K562 (cell line): ENCODE measurements at regions not wholly inside any gene's neighbourhood (a gene's known extent, or its start where the extent isn't known, plus 50 kb on each side); places are given as distances from the start of the nearest gene placed in this dataset.
"Not testable (repeated sequence)": the region's sequence is repeated elsewhere in the genome, so short reads cannot be mapped to it uniquely, and the experiment has no call there.

Source experiments
- ATAC-seq: fragments of 200-7000 bp; cut with Tn5 transposase; 3 replicates; pipeline ENCODE4 v1.9.1; 2020; ENCODE audit warnings: moderate library complexity
- BruUV-seq: library from RNA; stranded (reverse); fragments of 400-500 nt; replicated peaks from 2 replicates; lab custom pipeline; 2021; lab: Mats Ljungman, UMichigan
- CTCF ChIA-PET: fragments of 300-600 bp; formaldehyde crosslinking; extraction: SDS; loops from one replicate; lab custom pipeline; 2021; ENCODE audit warnings: low intra/inter-chr PET ratio; lab: Yijun Ruan, JAX
- POLR2A ChIA-PET: fragments of 300-600, 350-650 bp; sonication (Branson Sonifier 250); formaldehyde crosslinking; extraction: SDS; loops from one replicate; lab custom pipeline; 2021; ENCODE audit warnings: antibody characterized with exemption, inconsistent platforms; lab: Yijun Ruan, JAX
- DNase-seq, 4 experiments: peaks; one replicate each; pipeline versions ENCODE4 v3.0.0 to v3.0.0-alpha.2; 2011 to 2018; ENCODE audit warnings: low spot score in 3 of 4, mixed read lengths in 3 of 4; ENCODE audit errors: extremely low read depth in 1 of 4
- FAIRE-seq: peaks from 2 replicates; lab custom pipeline; 2011; peaks lifted over from hg19 to GRCh38; lab: Jason Lieb, UNC
- H2AFZ ChIP-seq: 2 replicates; pipeline ENCODE4 v1.6.0; 2011; ENCODE audit warnings: low read depth, low read length, control low read depth, inconsistent platforms
- H3K27ac ChIP-seq: fragments of 200-600 bp; 3 replicates; pipeline ENCODE4 v1.8.0; 2011; ENCODE audit warnings: low read depth, mild to moderate bottlenecking, control low read depth, inconsistent platforms, low read length, moderate library complexity, mixed read lengths; ENCODE audit errors: extremely low read depth
- H3K27me3 ChIP-seq, 2 experiments: fragments of 300-600 bp in 1 of 2; 2 replicates in 1 of 2; 3 replicates in 1 of 2; pipeline versions ENCODE4 v1.6.0 to v1.8.0; 2011; ENCODE audit warnings: inconsistent platforms in 2 of 2, low read length in 2 of 2, mild to moderate bottlenecking in 1 of 2, mixed read lengths in 1 of 2, moderate library complexity in 1 of 2; ENCODE audit not compliant: control insufficient read depth in 2 of 2, insufficient read depth in 2 of 2
- H3K36me3 ChIP-seq: fragments of 300-600 bp; 3 replicates; pipeline ENCODE4 v1.8.0; 2011; ENCODE audit warnings: mild to moderate bottlenecking, low read length, inconsistent platforms; ENCODE audit not compliant: control insufficient read depth, insufficient read depth
- H3K4me1 ChIP-seq, 2 experiments: fragments of 200-600 bp in 1 of 2; replicated peaks in 1 of 2; 2 replicates in 1 of 2; 3 replicates in 1 of 2; pipeline versions ENCODE4 v1.5.1 to v1.8.0; 2011; ENCODE audit warnings: inconsistent platforms in 2 of 2, low read length in 2 of 2, mild to moderate bottlenecking in 1 of 2, mixed read lengths in 1 of 2, moderate library complexity in 1 of 2; ENCODE audit not compliant: control insufficient read depth in 2 of 2, insufficient read depth in 2 of 2
- H3K4me2 ChIP-seq: 2 replicates; pipeline ENCODE4 v1.6.1; 2011; ENCODE audit warnings: low read length, control low read depth, inconsistent platforms, mixed read lengths; ENCODE audit not compliant: insufficient read depth
- H3K4me3 ChIP-seq: fragments of 200-600 bp; sonication (generic), shearing (Covaris generic); 2 replicates; pipeline ENCODE4 v1.5.1; 2016; ENCODE audit warnings: control low read depth, inconsistent platforms
- H3K79me2 ChIP-seq: fragments of 200-600 bp; 3 replicates; pipeline ENCODE4 v1.8.0; 2011; ENCODE audit warnings: low read length, inconsistent platforms; ENCODE audit not compliant: control insufficient read depth, insufficient read depth
- H3K9ac ChIP-seq, 2 experiments: 2 replicates each; pipeline versions ENCODE4 v1.6.0 to v1.6.1; 2011; ENCODE audit warnings: low read depth in 2 of 2, low read length in 2 of 2, control low read depth in 1 of 2, inconsistent platforms in 1 of 2, mild to moderate bottlenecking in 1 of 2, mixed read lengths in 1 of 2; ENCODE audit not compliant: insufficient read depth in 1 of 2
- H3K9me1 ChIP-seq: one replicate; pipeline ENCODE4 v1.6.0; 2011; ENCODE audit warnings: inconsistent platforms, mild to moderate bottlenecking, low read length, moderate library complexity; ENCODE audit not compliant: control insufficient read depth, insufficient read depth
- H3K9me3 ChIP-seq: replicated peaks from 2 replicates; pipeline ENCODE4 v1.5.1; 2011; ENCODE audit warnings: low read depth, low read length, inconsistent platforms; ENCODE audit not compliant: control insufficient read depth, insufficient read depth
- H4K20me1 ChIP-seq: replicated peaks from 2 replicates; pipeline ENCODE4 v1.6.1; 2011; ENCODE audit warnings: low read length, inconsistent platforms, mixed read lengths; ENCODE audit not compliant: control insufficient read depth, insufficient read depth
- CBFA2T2 ChIP-seq: fragments of 450-650 bp; conservative IDR thresholded peaks from 2 replicates; pipeline ENCODE4 v1.6.1; 2017; ENCODE audit warnings: mild to moderate bottlenecking
- PBX2 ChIP-seq, 2 experiments: IDR thresholded peaks in 1 of 2; conservative IDR thresholded peaks in 1 of 2; 2 replicates each; pipeline ENCODE4 v1.6.1; 2016; ENCODE audit warnings: low read depth in 2 of 2, mild to moderate bottlenecking in 1 of 2, missing compliant biosample characterization in 1 of 2, missing genetic modification characterization in 1 of 2, moderate library complexity in 1 of 2
- PTRF ChIP-seq: fragments of 450-650 bp; IDR thresholded peaks from 2 replicates; pipeline ENCODE4 v1.6.1; 2016; ENCODE audit warnings: mild to moderate bottlenecking, missing genetic modification characterization, missing compliant biosample characterization
- SMARCB1 ChIP-seq: IDR thresholded peaks from 2 replicates; pipeline ENCODE4 v1.6.1; 2011; ENCODE audit warnings: improper control_type of control experiment, low read depth; ENCODE audit not compliant: insufficient read length
- SRF ChIP-seq, 2 experiments: fragments of 250-450, 450-650 bp in 1 of 2; sonication (Bioruptor Pico) in 1 of 2; sonication (generic) in 1 of 2; formaldehyde crosslinking; IDR thresholded peaks; 2 replicates each; pipeline versions ENCODE4 v1.5.0 to v1.5.1; 2020 to 2022; ENCODE audit warnings: mild to moderate bottlenecking in 1 of 2, missing genetic modification reagents in 1 of 2
- U2AF1 ChIP-seq: fragments of 200-400 bp; formaldehyde crosslinking; optimal IDR thresholded peaks from 2 replicates; pipeline ENCODE3; 2017; ENCODE audit warnings: mild to moderate bottlenecking, low read depth, low read length, moderate library complexity
- XRCC3 ChIP-seq: fragments of 450-650 bp; IDR thresholded peaks from 2 replicates; pipeline ENCODE4 v1.6.1; 2017; ENCODE audit warnings: mild to moderate bottlenecking, moderate library complexity
- ZC3H11A ChIP-seq: IDR thresholded peaks from 2 replicates; pipeline ENCODE4 v1.6.1; 2012; ENCODE audit warnings: low read depth, low read length, improper control_type of control experiment
- ZNF224 ChIP-seq: sonication (generic); formaldehyde crosslinking; IDR thresholded peaks from 2 replicates; pipeline ENCODE4 v1.8.0; 2022; ENCODE audit warnings: mild to moderate bottlenecking, missing genetic modification reagents
- WGBS: fragments of 100-300 bp; shearing (Covaris generic); methylation state at CpG from one replicate; pipeline ENCODE4 v1.1.6; 2016; ENCODE audit warnings: low coverage, mixed read lengths; ENCODE audit not compliant: insufficient coverage; ENCODE audit errors: missing lambda C conversion rate; 5-methylcytosine and 5-hydroxymethylcytosine counted together
- in situ Hi-C: fragments of 300-500 bp; cut with MboI; formaldehyde crosslinking; loops from 4 replicates; pipeline ENCODE4 v1.15.0; 2018; ENCODE audit warnings: inconsistent platforms, mixed read lengths
- intact Hi-C: fragments of 100-400 bp; cut with micrococcal nuclease; formaldehyde crosslinking; loops from 2 replicates; pipeline ENCODE4 v1.14.2; 2022
- TF ChIP-seq, protein P1 (sequence below): fragments of 450-650 bp; formaldehyde crosslinking; IDR thresholded peaks from 2 replicates; pipeline ENCODE4 v1.4.0; 2020; ENCODE audit warnings: mild to moderate bottlenecking, moderate library complexity
- TF ChIP-seq, protein P2 (sequence below): fragments of 250-450 bp; sonication (Bioruptor Pico); IDR thresholded peaks from 2 replicates; pipeline ENCODE4 v1.6.1; 2021; ENCODE audit warnings: mild to moderate bottlenecking

DNA sequence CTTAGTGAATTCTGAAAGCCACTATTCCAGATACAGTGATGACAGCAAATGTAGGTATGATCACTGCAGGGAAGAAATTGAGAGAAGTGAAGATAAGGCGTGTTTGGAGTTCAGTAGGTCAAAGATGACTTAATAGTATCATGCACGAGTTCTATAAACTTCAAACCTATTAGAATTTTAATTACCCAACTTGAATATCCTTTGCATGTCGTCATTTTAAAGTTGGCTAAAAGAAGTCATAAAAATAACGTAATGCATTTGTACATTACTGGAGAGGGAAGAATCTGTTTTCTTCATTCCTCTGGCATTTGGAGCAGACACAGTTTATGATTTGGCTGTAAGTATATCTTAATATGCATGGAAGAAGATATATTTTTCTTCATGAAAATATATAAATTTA lies 68.6 kb upstream of the MXRA5 start (continued):
- TF ChIP-seq, protein P1, sequence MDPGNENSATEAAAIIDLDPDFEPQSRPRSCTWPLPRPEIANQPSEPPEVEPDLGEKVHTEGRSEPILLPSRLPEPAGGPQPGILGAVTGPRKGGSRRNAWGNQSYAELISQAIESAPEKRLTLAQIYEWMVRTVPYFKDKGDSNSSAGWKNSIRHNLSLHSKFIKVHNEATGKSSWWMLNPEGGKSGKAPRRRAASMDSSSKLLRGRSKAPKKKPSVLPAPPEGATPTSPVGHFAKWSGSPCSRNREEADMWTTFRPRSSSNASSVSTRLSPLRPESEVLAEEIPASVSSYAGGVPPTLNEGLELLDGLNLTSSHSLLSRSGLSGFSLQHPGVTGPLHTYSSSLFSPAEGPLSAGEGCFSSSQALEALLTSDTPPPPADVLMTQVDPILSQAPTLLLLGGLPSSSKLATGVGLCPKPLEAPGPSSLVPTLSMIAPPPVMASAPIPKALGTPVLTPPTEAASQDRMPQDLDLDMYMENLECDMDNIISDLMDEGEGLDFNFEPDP, result no peak
- TF ChIP-seq PBX2 (CRISPR knock-in tag; IDR thresholded peaks at IDR 0.05; ENCODE audit: low read depth) (no peak), PBX2 (tag; conservative IDR thresholded peaks at IDR 0.05; ENCODE audit: low read depth) (no peak), SRF (CRISPR knock-in tag; IDR thresholded peaks at IDR 0.05) (no peak), ZNF224 (CRISPR knock-in tag) (no peak), SMARCB1 (no peak), ZC3H11A (no peak), XRCC3 (no peak), PTRF (tag) (no peak), CBFA2T2 (no peak), U2AF1 (no peak)
- TF ChIP-seq, protein P2, sequence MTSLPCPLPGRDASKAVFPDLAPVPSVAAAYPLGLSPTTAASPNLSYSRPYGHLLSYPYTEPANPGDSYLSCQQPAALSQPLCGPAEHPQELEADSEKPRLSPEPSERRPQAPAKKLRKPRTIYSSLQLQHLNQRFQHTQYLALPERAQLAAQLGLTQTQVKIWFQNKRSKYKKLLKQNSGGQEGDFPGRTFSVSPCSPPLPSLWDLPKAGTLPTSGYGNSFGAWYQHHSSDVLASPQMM (CRISPR knock-in tag), result no peak
- TF ChIP-seq, all 486 proteins: peak for 0

GRCh38 chrX:3411626-3412025 lies 65.2 kb upstream of the MXRA5 start:
- H2AFZ ChIP-seq, H3K9me3 ChIP-seq, H3K4me1 ChIP-seq, CTCF ChIA-PET, H3K36me3 ChIP-seq, H3K79me2 ChIP-seq, FAIRE-seq, in situ Hi-C loops, H3K27ac ChIP-seq, BruUV-seq, H3K4me2 ChIP-seq, H3K4me3 ChIP-seq, H3K9me1 ChIP-seq, H3K27me3 ChIP-seq, ATAC-seq, H3K9ac ChIP-seq, H4K20me1 ChIP-seq, intact Hi-C loops, DNase-seq, POLR2A ChIA-PET: not testable (repeated sequence)
- WGBS, result 0% methylated on average over 2 of the region's 2 CpGs

DNA sequence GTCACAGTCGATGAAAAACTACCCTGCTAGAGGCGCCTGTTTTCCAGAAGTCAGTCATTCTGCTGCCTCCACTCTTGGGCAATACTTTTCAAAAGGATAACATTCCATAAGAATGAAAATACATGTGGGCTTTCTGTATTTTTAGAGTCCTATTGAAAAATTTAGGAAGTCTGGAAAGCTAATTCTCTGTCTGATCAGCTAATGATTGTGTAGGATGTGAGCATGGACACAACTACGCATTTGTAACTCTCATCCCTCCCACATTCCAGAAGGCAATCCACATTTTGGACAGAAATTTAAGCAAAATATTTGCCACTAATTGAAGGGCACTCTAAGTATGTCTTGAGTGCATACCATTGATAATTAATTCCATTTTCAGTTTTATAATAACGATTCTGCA lies 63.5 kb upstream of the MXRA5 start:
- POLR2A ChIA-PET, H3K79me2 ChIP-seq, H3K4me1 ChIP-seq, H3K4me3 ChIP-seq, H3K9me3 ChIP-seq, H3K4me2 ChIP-seq, in situ Hi-C loops, ATAC-seq, H3K9ac ChIP-seq, H3K9me1 ChIP-seq, H4K20me1 ChIP-seq, H3K36me3 ChIP-seq, BruUV-seq, H3K27me3 ChIP-seq, FAIRE-seq, H2AFZ ChIP-seq, intact Hi-C loops, DNase-seq, H3K27ac ChIP-seq, CTCF ChIA-PET: not testable (repeated sequence)
- 2% methylated on average over 4 of the region's 4 CpGs for WGBS
